WTC11 (cell line): ENCODE measurements at regions not wholly inside any gene's neighbourhood (a gene's known extent, or its start where the extent isn't known, plus 50 kb on each side); places are given as distances from the start of the nearest gene placed in this dataset.

Experiments
- SP1 ChIP-seq: sonication (generic); formaldehyde crosslinking; conservative IDR thresholded peaks from 2 replicates; pipeline ENCODE4 v1.8.1; 2022; ENCODE audit warnings: missing genetic modification reagents
- TF ChIP-seq, protein P1 (sequence below): sonication (generic); formaldehyde crosslinking; IDR thresholded peaks from 2 replicates; pipeline ENCODE4 v1.8.1; 2023; ENCODE audit warnings: mild to moderate bottlenecking, moderate library complexity, missing genetic modification reagents
- TF ChIP-seq, protein P2 (sequence below): fragments of 200-600 bp; IDR thresholded peaks from 2 replicates; pipeline ENCODE4 v1.8.0; 2022; ENCODE audit warnings: antibody characterized with exemption

DNA sequence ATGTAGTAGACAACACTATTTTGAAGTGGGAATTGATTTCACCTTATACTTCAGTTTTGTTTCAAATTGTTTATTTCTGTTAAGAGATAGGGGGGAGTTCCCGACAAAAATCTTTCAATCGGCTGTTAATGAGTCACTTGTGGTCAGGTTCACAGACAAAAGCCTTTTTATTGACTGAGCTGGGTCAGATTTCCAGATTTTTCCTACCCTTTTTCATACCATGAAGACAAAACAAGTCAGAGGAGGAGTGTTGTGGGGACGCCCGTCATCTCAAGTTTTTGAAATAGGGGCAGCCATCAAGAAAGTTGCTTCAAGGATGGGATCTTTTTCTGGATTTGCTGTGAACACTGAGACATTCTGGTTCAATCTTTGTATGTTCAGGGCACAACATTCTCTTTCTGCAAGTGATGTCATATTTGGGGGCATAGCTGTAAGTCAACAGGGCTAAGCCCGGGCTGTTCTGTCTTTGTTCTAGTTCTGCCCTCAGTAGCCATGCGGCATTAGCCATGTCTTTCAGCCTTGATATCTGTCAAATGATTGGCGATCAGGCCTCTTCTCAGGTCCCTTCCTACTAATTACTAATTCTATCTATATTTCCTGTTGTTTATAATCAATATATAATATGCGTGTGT is 496.0 kb upstream of the MARCKS start:
- TF ChIP-seq, protein P1, sequence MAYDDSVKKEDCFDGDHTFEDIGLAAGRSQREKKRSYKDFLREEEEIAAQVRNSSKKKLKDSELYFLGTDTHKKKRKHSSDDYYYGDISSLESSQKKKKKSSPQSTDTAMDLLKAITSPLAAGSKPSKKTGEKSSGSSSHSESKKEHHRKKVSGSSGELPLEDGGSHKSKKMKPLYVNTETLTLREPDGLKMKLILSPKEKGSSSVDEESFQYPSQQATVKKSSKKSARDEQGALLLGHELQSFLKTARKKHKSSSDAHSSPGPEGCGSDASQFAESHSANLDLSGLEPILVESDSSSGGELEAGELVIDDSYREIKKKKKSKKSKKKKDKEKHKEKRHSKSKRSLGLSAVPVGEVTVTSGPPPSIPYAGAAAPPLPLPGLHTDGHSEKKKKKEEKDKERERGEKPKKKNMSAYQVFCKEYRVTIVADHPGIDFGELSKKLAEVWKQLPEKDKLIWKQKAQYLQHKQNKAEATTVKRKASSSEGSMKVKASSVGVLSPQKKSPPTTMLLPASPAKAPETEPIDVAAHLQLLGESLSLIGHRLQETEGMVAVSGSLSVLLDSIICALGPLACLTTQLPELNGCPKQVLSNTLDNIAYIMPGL (CRISPR knock-in tag), result no peak
- TF ChIP-seq SP1 (CRISPR knock-in tag), result no peak
- TF ChIP-seq, protein P2, sequence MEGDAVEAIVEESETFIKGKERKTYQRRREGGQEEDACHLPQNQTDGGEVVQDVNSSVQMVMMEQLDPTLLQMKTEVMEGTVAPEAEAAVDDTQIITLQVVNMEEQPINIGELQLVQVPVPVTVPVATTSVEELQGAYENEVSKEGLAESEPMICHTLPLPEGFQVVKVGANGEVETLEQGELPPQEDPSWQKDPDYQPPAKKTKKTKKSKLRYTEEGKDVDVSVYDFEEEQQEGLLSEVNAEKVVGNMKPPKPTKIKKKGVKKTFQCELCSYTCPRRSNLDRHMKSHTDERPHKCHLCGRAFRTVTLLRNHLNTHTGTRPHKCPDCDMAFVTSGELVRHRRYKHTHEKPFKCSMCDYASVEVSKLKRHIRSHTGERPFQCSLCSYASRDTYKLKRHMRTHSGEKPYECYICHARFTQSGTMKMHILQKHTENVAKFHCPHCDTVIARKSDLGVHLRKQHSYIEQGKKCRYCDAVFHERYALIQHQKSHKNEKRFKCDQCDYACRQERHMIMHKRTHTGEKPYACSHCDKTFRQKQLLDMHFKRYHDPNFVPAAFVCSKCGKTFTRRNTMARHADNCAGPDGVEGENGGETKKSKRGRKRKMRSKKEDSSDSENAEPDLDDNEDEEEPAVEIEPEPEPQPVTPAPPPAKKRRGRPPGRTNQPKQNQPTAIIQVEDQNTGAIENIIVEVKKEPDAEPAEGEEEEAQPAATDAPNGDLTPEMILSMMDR, result no peak
